ENCODE measurements at regions not wholly inside any gene's neighbourhood (a gene's known extent, or its start where the extent isn't known, plus 50 kb on each side); places are given as distances from the start of the nearest gene placed in this dataset.

DNA sequence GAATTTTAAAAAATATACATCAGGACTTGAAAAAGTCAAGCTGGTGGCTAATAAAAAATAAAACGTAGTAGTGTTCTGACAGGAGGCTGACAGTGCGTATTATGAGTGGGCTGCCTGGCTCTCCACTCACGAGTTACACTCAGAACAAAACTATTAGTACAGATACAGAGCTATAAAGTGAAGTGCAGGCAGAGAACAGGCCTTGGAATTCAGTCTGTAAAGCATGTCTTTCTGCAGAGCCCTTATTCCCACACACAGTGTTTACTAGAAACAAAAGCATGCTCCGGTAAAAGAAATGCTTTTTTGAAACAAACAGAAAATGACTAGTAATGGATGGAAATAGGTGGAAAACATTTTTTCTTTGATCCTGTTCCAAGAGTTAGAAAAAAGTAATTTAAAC is 334.7 kb downstream of the DIRAS2 start:
- no peak overlapping the region for H3K4me2 ChIP-seq (ENCODE audit: low read depth, low read length)
- no peak for TF ChIP-seq EZH2phosphoT487 (IDR thresholded peaks at IDR 0.05; ENCODE audit: low read length)
- TF ChIP-seq EZH2 (optimal IDR thresholded peaks at IDR 0.05; ENCODE audit: low read depth, low read length) = no peak
- TF ChIP-seq, protein P1, sequence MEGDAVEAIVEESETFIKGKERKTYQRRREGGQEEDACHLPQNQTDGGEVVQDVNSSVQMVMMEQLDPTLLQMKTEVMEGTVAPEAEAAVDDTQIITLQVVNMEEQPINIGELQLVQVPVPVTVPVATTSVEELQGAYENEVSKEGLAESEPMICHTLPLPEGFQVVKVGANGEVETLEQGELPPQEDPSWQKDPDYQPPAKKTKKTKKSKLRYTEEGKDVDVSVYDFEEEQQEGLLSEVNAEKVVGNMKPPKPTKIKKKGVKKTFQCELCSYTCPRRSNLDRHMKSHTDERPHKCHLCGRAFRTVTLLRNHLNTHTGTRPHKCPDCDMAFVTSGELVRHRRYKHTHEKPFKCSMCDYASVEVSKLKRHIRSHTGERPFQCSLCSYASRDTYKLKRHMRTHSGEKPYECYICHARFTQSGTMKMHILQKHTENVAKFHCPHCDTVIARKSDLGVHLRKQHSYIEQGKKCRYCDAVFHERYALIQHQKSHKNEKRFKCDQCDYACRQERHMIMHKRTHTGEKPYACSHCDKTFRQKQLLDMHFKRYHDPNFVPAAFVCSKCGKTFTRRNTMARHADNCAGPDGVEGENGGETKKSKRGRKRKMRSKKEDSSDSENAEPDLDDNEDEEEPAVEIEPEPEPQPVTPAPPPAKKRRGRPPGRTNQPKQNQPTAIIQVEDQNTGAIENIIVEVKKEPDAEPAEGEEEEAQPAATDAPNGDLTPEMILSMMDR (IDR thresholded peaks at IDR 0.05; ENCODE audit: low read length) = no peak
- H3K27ac ChIP-seq (ENCODE audit: low read length) = no peak overlapping the region
- H3K9me2 ChIP-seq (replicated peaks; ENCODE audit: insufficient read depth, low read length) = no peaks in the 10 kb centered on the region
- no peaks in the 10 kb centered on the region for H4K20me1 ChIP-seq (ENCODE audit: insufficient read depth, low read length)
- H3K9me3 ChIP-seq (replicated peaks; ENCODE audit: insufficient read depth, low read length) = no peaks in the 10 kb centered on the region
- no peaks in the 10 kb centered on the region for H3K27me3 ChIP-seq (replicated peaks; ENCODE audit: insufficient read depth, low read length)
- no peak overlapping the region for H3K9ac ChIP-seq (ENCODE audit: low read length)
- no peak for DNase-seq
- H3K79me2 ChIP-seq (ENCODE audit: low read length) = no peaks in the 10 kb centered on the region
- no peaks in the 10 kb centered on the region for H3K36me3 ChIP-seq (replicated peaks; ENCODE audit: insufficient read depth, low read length)
- H3K4me3 ChIP-seq (ENCODE audit: low read length) = no peak overlapping the region
- no peaks in the 10 kb centered on the region for H3F3A ChIP-seq (ENCODE audit: insufficient read depth, low read length)
- H3K4me1 ChIP-seq (ENCODE audit: low read length) = no peaks in the 10 kb centered on the region
- no peak overlapping the region for H2AFZ ChIP-seq (ENCODE audit: low read length)

DNA sequence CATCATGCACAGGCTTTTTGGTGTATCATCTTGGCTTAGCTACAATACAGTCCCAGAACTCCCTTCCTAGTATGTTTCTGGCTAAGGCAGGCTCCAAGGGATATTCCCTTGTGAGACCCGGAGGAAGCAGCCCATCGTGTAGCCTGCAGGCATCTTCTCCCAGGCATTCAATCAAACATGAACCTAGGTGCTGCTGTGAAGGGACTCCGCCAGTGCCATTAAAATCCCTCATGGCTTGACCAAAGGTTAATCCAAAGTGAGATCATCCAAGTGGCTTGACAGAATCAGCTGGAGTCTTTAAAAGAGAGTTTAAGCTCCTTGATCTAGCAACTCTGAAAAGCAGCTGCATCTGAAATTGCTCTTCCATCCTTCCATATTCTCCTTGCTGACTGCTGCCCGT is 333.9 kb downstream of the DIRAS2 start:
- H3K4me1 ChIP-seq (ENCODE audit: low read length) = no peaks in the 10 kb centered on the region
- H3K9ac ChIP-seq (ENCODE audit: low read length) = no peak overlapping the region
- no peaks in the 10 kb centered on the region for H3K79me2 ChIP-seq (ENCODE audit: low read length)
- no peak overlapping the region for H3K4me3 ChIP-seq (ENCODE audit: low read length)
- no peak overlapping the region for H3K4me2 ChIP-seq (ENCODE audit: low read depth, low read length)
- no peak overlapping the region for H2AFZ ChIP-seq (ENCODE audit: low read length)
- no peak for TF ChIP-seq EZH2 (optimal IDR thresholded peaks at IDR 0.05; ENCODE audit: low read depth, low read length)
- TF ChIP-seq EZH2phosphoT487 (IDR thresholded peaks at IDR 0.05; ENCODE audit: low read length) = no peak
- TF ChIP-seq, protein P1 (IDR thresholded peaks at IDR 0.05; ENCODE audit: low read length) = no peak
- no peak overlapping the region for H3K27ac ChIP-seq (ENCODE audit: low read length)
- no peaks in the 10 kb centered on the region for H3K36me3 ChIP-seq (replicated peaks; ENCODE audit: insufficient read depth, low read length)
- H3K9me2 ChIP-seq (replicated peaks; ENCODE audit: insufficient read depth, low read length) = no peaks in the 10 kb centered on the region
- no peaks in the 10 kb centered on the region for H3K9me3 ChIP-seq (replicated peaks; ENCODE audit: insufficient read depth, low read length)
- no peaks in the 10 kb centered on the region for H3F3A ChIP-seq (ENCODE audit: insufficient read depth, low read length)
- no peaks in the 10 kb centered on the region for H4K20me1 ChIP-seq (ENCODE audit: insufficient read depth, low read length)
- no peak for DNase-seq
- no peaks in the 10 kb centered on the region for H3K27me3 ChIP-seq (replicated peaks; ENCODE audit: insufficient read depth, low read length)

DNA sequence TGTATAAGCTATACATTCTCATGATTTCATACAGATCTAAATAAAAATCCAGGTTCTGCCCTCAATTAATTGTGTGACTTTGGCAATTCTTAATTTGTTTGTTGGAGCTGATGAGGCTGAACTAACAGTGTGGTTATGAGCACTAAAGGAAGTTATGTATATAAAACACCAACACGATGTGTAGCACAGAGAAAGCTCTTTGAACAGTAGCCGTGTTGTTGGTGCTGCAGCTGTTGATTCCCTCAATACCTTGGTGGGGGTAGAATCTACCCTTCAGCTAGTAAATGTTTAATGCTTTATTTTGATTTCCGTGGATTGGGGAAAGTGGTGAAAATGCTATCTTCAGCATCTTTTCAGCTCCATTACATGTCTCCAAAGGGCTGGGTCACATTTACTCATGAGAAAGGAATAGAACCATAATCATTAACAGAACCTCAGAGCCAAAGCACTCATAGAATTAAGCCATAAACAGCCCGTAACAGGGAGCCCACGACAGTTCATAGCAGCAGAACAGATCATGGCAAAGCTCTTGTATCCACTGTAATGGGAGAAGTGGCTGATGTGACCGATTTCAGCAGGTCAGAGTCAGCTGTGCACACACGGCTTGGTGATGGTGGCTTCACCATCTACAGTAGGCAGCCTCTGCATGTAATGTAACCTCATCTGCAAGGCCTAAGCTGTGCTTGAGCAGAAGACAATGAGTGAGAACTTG is 332.7 kb downstream of the DIRAS2 start:
- no peak for DNase-seq
- H3K9me2 ChIP-seq (replicated peaks; ENCODE audit: insufficient read depth, low read length) = no peaks in the 10 kb centered on the region
- no peaks in the 10 kb centered on the region for H4K20me1 ChIP-seq (ENCODE audit: insufficient read depth, low read length)
- no peak overlapping the region for H3K4me2 ChIP-seq (ENCODE audit: low read depth, low read length)
- TF ChIP-seq EZH2phosphoT487 (IDR thresholded peaks at IDR 0.05; ENCODE audit: low read length) (no peak), EZH2 (optimal IDR thresholded peaks at IDR 0.05; ENCODE audit: low read depth, low read length) (no peak)
- TF ChIP-seq, protein P1 (IDR thresholded peaks at IDR 0.05; ENCODE audit: low read length) = no peak
- no peak overlapping the region for H2AFZ ChIP-seq (ENCODE audit: low read length)
- no peak overlapping the region for H3K4me3 ChIP-seq (ENCODE audit: low read length)
- no peaks in the 10 kb centered on the region for H3K9me3 ChIP-seq (replicated peaks; ENCODE audit: insufficient read depth, low read length)
- no peaks in the 10 kb centered on the region for H3K27me3 ChIP-seq (replicated peaks; ENCODE audit: insufficient read depth, low read length)
- no peak overlapping the region for H3K27ac ChIP-seq (ENCODE audit: low read length)
- no peaks in the 10 kb centered on the region for H3F3A ChIP-seq (ENCODE audit: insufficient read depth, low read length)
- no peaks in the 10 kb centered on the region for H3K36me3 ChIP-seq (replicated peaks; ENCODE audit: insufficient read depth, low read length)
- H3K4me1 ChIP-seq (ENCODE audit: low read length) = no peaks in the 10 kb centered on the region
- H3K79me2 ChIP-seq (ENCODE audit: low read length) = no peaks in the 10 kb centered on the region
- no peak overlapping the region for H3K9ac ChIP-seq (ENCODE audit: low read length)
